ENCODE measurements at regions not wholly inside any gene's neighbourhood (a gene's known extent, or its start where the extent isn't known, plus 50 kb on each side); places are given as distances from the start of the nearest gene placed in this dataset.
A peak's percentile ranks its signal among the peaks of the same experiment; 100 is the strongest.

DNA sequence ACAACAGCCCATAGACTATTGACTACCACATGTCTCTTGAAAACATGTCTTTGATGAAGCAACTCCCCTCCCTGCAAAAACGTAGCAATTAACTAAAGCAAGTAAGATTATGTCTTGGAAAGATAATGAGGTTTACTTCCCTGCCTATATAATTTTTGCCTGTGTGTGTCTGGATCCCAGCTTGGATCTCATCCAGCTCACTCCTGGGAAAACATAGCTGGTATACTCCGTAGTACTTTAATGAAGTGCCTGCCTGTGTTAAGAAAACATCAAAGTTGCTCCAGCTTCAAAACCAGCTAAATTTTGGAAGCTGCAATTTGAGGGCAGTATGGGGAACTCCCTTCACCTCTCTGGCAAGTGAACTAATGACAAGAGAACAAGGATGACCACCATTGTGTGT lies 182.6 kb upstream of the C9orf72 start:
- DNase-seq = no peak

- no peak for DNase-seq
Observed at GRCh38 chr9:27756418-27756817, 183.1 kb upstream of the C9orf72 start.

DNA sequence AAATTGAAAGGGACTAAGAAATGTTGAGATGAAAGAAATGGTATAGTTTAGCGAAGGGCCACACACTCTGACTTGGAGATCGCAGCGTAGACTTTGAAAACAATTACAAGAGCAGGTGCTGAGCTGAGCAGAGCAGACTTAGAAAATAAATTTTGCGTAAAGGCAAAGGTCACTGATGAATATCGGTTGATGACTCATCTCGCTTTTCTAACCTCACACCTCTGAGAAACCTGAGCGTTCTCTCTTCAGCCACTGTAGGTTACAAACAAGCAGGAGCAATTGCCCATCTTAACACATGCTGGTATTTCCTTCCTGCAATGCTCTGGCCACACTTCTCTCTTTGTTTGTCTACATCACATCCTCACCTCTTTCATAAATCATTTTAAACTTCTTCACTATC lies 190.6 kb upstream of the C9orf72 start:
- peak; percentile 1 for DNase-seq

GRCh38 chr9:27765266-27766072 lies 192.2 kb upstream of the C9orf72 start:
- no peak for DNase-seq

GRCh38 chr9:27766073-27766835 lies 193.0 kb upstream of the C9orf72 start:
- no peak for DNase-seq

DNA sequence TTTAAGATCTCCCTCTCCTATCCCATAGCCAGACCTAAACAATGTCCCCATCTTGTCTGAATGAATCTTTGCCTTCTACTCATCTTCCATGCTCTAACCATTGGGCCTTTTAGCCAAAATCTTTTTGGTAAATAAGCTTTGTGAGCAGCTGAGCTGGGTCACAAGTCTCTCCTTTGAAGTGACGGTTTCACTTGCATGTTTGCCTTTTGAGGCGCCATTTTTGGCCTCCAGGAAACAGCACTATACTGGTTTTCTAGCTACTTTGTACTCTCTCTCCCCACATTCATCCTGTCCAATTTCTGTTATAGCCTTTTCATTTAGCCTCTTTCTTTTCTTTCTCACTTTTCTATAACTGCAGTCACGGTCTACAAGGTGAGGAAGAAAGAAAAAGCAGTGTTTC lies 195.5 kb upstream of the C9orf72 start:
- DNase-seq = no peak

DNA sequence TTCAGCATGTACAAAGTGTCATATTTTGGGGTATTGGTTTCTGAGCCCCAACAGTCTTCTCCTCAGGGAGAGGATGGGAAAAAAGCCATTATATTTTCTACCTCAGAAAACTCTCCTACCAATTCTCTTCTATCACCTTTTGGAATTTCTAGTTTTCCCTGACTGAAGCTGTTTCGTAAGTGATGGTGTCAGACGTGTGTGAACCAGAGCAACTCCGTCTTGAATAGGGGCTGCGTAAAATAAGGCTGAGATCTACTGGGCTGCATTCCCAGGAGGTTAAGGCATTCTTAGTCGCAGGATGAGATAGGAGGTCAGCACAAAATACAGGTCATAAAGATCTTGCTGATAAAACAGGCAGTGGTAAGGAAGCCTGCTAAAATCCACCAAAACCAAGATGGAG lies 197.3 kb upstream of the C9orf72 start:
- no peak for DNase-seq

- peak; percentile 66 for DNase-seq
Observed at GRCh38 chr9:27771803-27772545, 198.7 kb upstream of the C9orf72 start.

GRCh38 chr9:27784847-27785713 lies 211.8 kb upstream of the C9orf72 start:
- DNase-seq = no peak

DNA sequence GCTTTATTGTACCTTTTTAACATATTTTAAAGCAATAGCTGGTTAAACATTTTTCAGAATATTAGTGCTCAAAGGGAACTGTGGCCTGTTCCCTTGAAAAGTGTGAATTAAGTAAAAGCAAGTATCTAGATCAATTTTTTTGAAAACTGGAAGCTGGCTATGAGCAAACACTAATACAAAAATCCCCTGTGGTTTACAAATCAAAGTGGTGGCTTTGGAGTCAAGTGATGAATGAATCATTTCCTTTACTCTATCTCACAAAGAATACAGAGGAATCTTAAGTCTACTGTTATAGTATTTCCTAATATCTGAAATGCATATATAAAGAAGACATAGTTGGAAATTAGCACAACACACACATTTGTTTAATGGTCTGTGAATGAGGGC lies 212.4 kb upstream of the C9orf72 start:
- no peak for DNase-seq

- no peak for DNase-seq
Observed at GRCh38 chr9:27787891-27788290, 214.6 kb upstream of the C9orf72 start.

DNA sequence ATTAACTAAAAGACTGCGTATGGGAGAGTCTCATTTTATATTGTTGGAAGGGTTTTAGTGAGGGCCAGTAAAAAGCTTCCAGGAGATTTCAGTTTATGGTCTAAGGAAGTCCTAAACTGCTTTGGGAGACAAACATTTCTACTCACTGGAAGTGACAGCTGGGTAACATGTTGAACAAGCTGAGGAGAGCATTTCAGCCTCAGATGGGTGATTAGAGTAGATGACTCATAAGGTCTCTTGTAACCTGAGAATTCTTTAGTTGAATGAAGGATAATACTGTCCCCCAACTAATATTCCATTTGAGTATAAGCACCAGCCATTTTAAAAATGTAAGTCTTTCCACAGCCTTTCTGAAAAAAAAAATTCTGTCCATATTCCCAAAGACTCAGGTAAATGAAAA lies 218.0 kb upstream of the C9orf72 start:
- DNase-seq = peak; percentile 2

GRCh38 chr9:27792971-27793689 lies 219.8 kb upstream of the C9orf72 start:
- no peak for DNase-seq

DNA sequence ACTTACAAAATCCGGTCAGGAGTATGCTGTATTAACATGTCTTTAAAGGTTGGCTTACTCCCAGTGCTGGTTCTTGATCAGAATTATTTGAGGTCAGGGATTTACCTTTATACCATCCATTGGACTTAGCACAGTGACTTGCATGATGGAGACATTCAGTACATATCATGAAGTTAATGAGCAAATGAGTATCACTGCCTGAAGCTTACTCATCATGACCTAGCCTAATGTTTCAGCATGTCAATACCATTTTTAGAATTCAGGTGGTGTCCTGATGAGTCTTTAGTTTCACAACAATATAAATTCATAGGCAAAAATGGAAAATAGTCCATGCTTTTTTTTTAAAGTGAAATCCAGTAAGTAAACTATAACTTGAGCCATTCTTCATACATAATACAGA lies 226.0 kb upstream of the C9orf72 start:
- no peak for DNase-seq

GRCh38 chr9:27800159-27800558 lies 226.9 kb upstream of the C9orf72 start:
- DNase-seq = no peak

GRCh38 chr9:27800692-27801370 lies 227.6 kb upstream of the C9orf72 start:
- DNase-seq = no peak

- no peak for DNase-seq
Observed at GRCh38 chr9:27801545-27801944, 228.3 kb upstream of the C9orf72 start.

DNA sequence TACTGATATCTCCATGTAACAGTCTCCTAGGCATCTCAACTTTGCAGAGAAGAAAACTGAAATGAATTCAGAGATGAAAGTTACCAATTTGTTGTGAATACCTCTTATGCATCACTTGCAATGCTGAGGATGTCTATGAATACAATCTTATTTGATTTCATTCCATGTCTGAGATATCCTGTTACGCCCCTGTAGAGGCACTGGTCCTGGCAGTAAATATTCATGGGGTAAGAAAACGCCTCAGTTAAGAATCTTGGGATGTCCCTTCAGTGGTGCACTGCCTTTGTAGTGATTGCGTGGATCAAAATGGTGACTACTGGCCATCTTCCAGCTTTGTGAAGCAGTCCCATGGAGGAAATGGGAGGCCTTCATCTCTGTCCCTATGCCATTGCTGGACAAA lies 229.1 kb upstream of the C9orf72 start:
- DNase-seq = no peak

DNA sequence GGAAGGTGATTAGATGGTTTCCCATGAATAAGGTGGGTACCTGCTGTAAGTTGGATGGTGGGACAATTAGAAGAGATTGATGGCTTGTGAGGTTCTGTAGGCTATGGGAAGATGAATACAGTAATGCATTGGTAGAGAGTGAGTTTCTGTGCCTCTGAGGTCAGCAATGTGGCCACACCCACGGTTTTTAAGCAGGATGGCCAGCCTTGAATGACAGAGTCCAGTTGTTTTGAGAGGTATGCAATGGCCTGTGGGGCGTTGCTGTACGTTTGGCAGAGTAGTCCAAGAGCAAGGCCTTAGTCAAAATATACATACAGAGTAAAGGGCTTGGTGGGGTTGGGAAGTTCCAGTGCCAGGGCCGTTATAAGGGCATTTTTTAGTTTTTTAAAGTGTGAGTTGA lies 235.6 kb upstream of the C9orf72 start:
- no peak for DNase-seq

GRCh38 chr9:27817747-27818146 lies 244.5 kb upstream of the C9orf72 start:
- DNase-seq = no peak

- no peak for DNase-seq
Observed at GRCh38 chr9:27818348-27818747, 245.1 kb upstream of the C9orf72 start.
